H1 (cell line): ENCODE measurements at regions not wholly inside any gene's neighbourhood (a gene's known extent, or its start where the extent isn't known, plus 50 kb on each side); places are given as distances from the start of the nearest gene placed in this dataset.

Experiments
- CTCF ChIA-PET: fragments of 300-600 bp; sonication (Branson Sonifier 250); formaldehyde crosslinking; loops from one replicate; lab custom pipeline; 2021; ENCODE audit not compliant: partially characterized antibody; lab: Charles Lee
- POLR2A ChIA-PET: fragments of 300-600 bp; sonication (Branson Sonifier 250); formaldehyde crosslinking; loops from one replicate; lab custom pipeline; 2021; ENCODE audit warnings: inconsistent platforms; ENCODE audit not compliant: partially characterized antibody; lab: Charles Lee
- DNase-seq, 2 experiments: peaks; one replicate each; pipeline versions ENCODE4 v3.0.0 to v3.0.0-alpha.2; 2010 to 2022; ENCODE audit warnings: low spot score in 2 of 2, low read depth in 1 of 2, mixed read lengths in 1 of 2
- FAIRE-seq: peaks from 2 replicates; lab custom pipeline; 2011; peaks lifted over from hg19 to GRCh38; lab: Jason Lieb, UNC
- H2AFZ ChIP-seq: 2 replicates; pipeline ENCODE4 v1.8.1; 2012; ENCODE audit warnings: low read length, inconsistent platforms
- H2AK5ac ChIP-seq: 2 replicates; pipeline ENCODE4 v1.6.1; 2013; ENCODE audit warnings: low read depth, low read length
- H2BK120ac ChIP-seq: replicated peaks from 2 replicates; pipeline ENCODE3; 2013; ENCODE audit warnings: low read depth, low read length, inconsistent platforms
- H2BK12ac ChIP-seq: 2 replicates; pipeline ENCODE4 v1.6.1; 2013; ENCODE audit warnings: low read depth, low read length
- H2BK15ac ChIP-seq: 2 replicates; pipeline ENCODE4 v1.6.1; 2013; ENCODE audit warnings: low read length
- H2BK20ac ChIP-seq: 2 replicates; pipeline ENCODE4 v1.6.1; 2013; ENCODE audit warnings: low read length
- H2BK5ac ChIP-seq: 2 replicates; pipeline ENCODE4 v1.6.1; 2013; ENCODE audit warnings: low read depth, low read length
- H3K14ac ChIP-seq: 2 replicates; pipeline ENCODE4 v1.6.1; 2013; ENCODE audit warnings: inconsistent platforms; ENCODE audit not compliant: insufficient read length
- H3K18ac ChIP-seq: 2 replicates; pipeline ENCODE4 v1.6.1; 2013; ENCODE audit warnings: low read length; ENCODE audit errors: extremely low read depth
- H3K23ac ChIP-seq: 2 replicates; pipeline ENCODE4 v1.6.1; 2013; ENCODE audit warnings: inconsistent platforms; ENCODE audit not compliant: insufficient read length
- H3K23me2 ChIP-seq: 2 replicates; pipeline ENCODE4 v1.6.1; 2013; ENCODE audit warnings: low read depth, low read length
- H3K27ac ChIP-seq: 2 replicates; pipeline ENCODE4 v1.6.1; 2011; ENCODE audit warnings: low read depth, low read length, inconsistent platforms
- H3K27me3 ChIP-seq, 4 experiments: replicated peaks in 1 of 4; 1 replicate in 1 of 4; 2 replicates in 3 of 4; pipeline versions ENCODE4 v1.6.1 to v1.8.1; 2011 to 2013; ENCODE audit warnings: low read length in 3 of 4, mild to moderate bottlenecking in 3 of 4, inconsistent platforms in 2 of 4, mixed read lengths in 2 of 4, moderate library complexity in 1 of 4; ENCODE audit not compliant: control insufficient read depth in 3 of 4, insufficient read depth in 3 of 4; ENCODE audit errors: extremely low read depth in 1 of 4
- H3K36me3 ChIP-seq, 4 experiments: 2 replicates each; pipeline versions ENCODE4 v1.6.1 to v1.8.1; 2011 to 2013; ENCODE audit warnings: mild to moderate bottlenecking in 4 of 4, low read length in 3 of 4, moderate library complexity in 2 of 4, control low read depth in 1 of 4, inconsistent platforms in 1 of 4; ENCODE audit not compliant: insufficient read depth in 4 of 4, control insufficient read depth in 2 of 4
- H3K4ac ChIP-seq: replicated peaks from 2 replicates; pipeline ENCODE3; 2013; ENCODE audit warnings: low read length, low read depth, mixed read lengths, inconsistent platforms; ENCODE audit not compliant: insufficient read length
- H3K4me1 ChIP-seq, 4 experiments: replicated peaks in 1 of 4; 1 replicate in 1 of 4; 2 replicates in 3 of 4; pipeline versions ENCODE4 v1.6.1 to v1.8.1; 2011 to 2013; ENCODE audit warnings: low read length in 3 of 4, inconsistent platforms in 2 of 4, mixed read lengths in 1 of 4; ENCODE audit not compliant: insufficient read depth in 4 of 4, control insufficient read depth in 3 of 4
- H3K4me2 ChIP-seq, 2 experiments: 2 replicates each; pipeline versions ENCODE4 v1.6.1 to v1.8.1; 2011 to 2013; ENCODE audit warnings: low read depth in 2 of 2, low read length in 2 of 2, control low read depth in 1 of 2, inconsistent platforms in 1 of 2, mild to moderate bottlenecking in 1 of 2; ENCODE audit not compliant: insufficient read depth in 1 of 2
- H3K4me3 ChIP-seq, 4 experiments: fragments of 200-600, 300-600 bp in 1 of 4; sonication (generic), shearing (Covaris generic), sonication (Bioruptor Twin) in 1 of 4; 2 replicates each; pipeline versions ENCODE4 v1.5.1 to v1.8.1; 2011 to 2016; ENCODE audit warnings: low read length in 4 of 4, low read depth in 3 of 4, control low read depth in 2 of 4, inconsistent platforms in 2 of 4, mild to moderate bottlenecking in 2 of 4, mixed read lengths in 1 of 4, moderate library complexity in 1 of 4; ENCODE audit not compliant: insufficient read depth in 2 of 4; ENCODE audit errors: extremely low read depth in 1 of 4
- H3K56ac ChIP-seq: replicated peaks from 2 replicates; pipeline ENCODE3; 2013; ENCODE audit warnings: low read depth, mild to moderate bottlenecking, mixed read lengths, low read length, inconsistent platforms; ENCODE audit not compliant: insufficient read length
- H3K79me1 ChIP-seq: 2 replicates; pipeline ENCODE4 v1.6.1; 2013; ENCODE audit warnings: low read depth, low read length, control low read depth
- H3K79me2 ChIP-seq, 2 experiments: 2 replicates each; pipeline versions ENCODE4 v1.6.1 to v1.8.1; 2012 to 2013; ENCODE audit warnings: low read length in 2 of 2, mild to moderate bottlenecking in 2 of 2, inconsistent platforms in 1 of 2; ENCODE audit not compliant: insufficient read depth in 2 of 2, control insufficient read depth in 1 of 2
- H3K9ac ChIP-seq, 4 experiments: replicated peaks in 1 of 4; 1 replicate in 1 of 4; 2 replicates in 3 of 4; pipeline versions ENCODE4 v1.6.1 to v1.8.1; 2011 to 2013; ENCODE audit warnings: low read depth in 3 of 4, low read length in 3 of 4, control low read depth in 2 of 4, mild to moderate bottlenecking in 2 of 4, moderate library complexity in 2 of 4, inconsistent platforms in 1 of 4; ENCODE audit errors: extremely low read depth in 1 of 4
- H3K9me3 ChIP-seq, 2 experiments: 2 replicates each; pipeline versions ENCODE4 v1.6.1 to v1.8.1; 2012 to 2013; ENCODE audit warnings: mild to moderate bottlenecking in 2 of 2, moderate library complexity in 2 of 2, control low read depth in 1 of 2, inconsistent platforms in 1 of 2, low read depth in 1 of 2, low read length in 1 of 2, mixed read lengths in 1 of 2; ENCODE audit not compliant: insufficient read depth in 2 of 2
- H4K20me1 ChIP-seq, 2 experiments: replicated peaks in 1 of 2; 2 replicates each; pipeline versions ENCODE3 to v1.8.1; 2011 to 2013; ENCODE audit warnings: inconsistent platforms in 2 of 2, low read length in 2 of 2, mild to moderate bottlenecking in 1 of 2; ENCODE audit not compliant: insufficient read depth in 2 of 2, control insufficient read depth in 1 of 2
- H4K5ac ChIP-seq: 2 replicates; pipeline ENCODE4 v1.6.1; 2013; ENCODE audit warnings: low read length, low read depth, mixed read lengths, inconsistent platforms; ENCODE audit not compliant: insufficient read length
- H4K8ac ChIP-seq: 2 replicates; pipeline ENCODE4 v1.8.0; 2013; ENCODE audit warnings: mild to moderate bottlenecking, moderate library complexity, low read length, inconsistent platforms; ENCODE audit not compliant: insufficient read depth; ENCODE audit errors: extremely low read depth
- H4K91ac ChIP-seq: replicated peaks from 2 replicates; pipeline ENCODE3; 2013; ENCODE audit warnings: low read length, mixed read lengths, inconsistent platforms; ENCODE audit not compliant: insufficient read length
- CBX8 ChIP-seq: fragments of 300-800, 300-1000 bp; sonication (generic); IDR thresholded peaks from 2 replicates; pipeline ENCODE4 v1.7.1; 2016; ENCODE audit warnings: low read depth, low read length, borderline replicate concordance
- CTBP2 ChIP-seq: IDR thresholded peaks from 2 replicates; pipeline ENCODE4 v1.7.0; 2011; ENCODE audit warnings: borderline replicate concordance, mild to moderate bottlenecking, moderate library complexity, mixed read lengths, low read length; ENCODE audit not compliant: insufficient read depth, insufficient read length
- EGR1 ChIP-seq: IDR thresholded peaks from 2 replicates; pipeline ENCODE4 v1.6.1; 2011; ENCODE audit warnings: low read depth, low read length, borderline replicate concordance
- HDAC2 ChIP-seq, 2 experiments: fragments of 300-600 bp in 1 of 2; sonication (generic) in 1 of 2; IDR thresholded peaks; 2 replicates each; pipeline ENCODE4 v1.6.1; 2011 to 2012; ENCODE audit warnings: low read depth in 2 of 2, low read length in 2 of 2, mild to moderate bottlenecking in 2 of 2, moderate library complexity in 2 of 2, borderline replicate concordance in 1 of 2, inconsistent platforms in 1 of 2
- KDM1A ChIP-seq: fragments of 200-600, 300-600 bp; sonication (generic); IDR thresholded peaks from 2 replicates; pipeline ENCODE4 v1.7.1; 2016; ENCODE audit warnings: mild to moderate bottlenecking, low read length, borderline replicate concordance
- NRF1 ChIP-seq: IDR thresholded peaks from 2 replicates; pipeline ENCODE4 v1.6.1; 2011; ENCODE audit warnings: mild to moderate bottlenecking, low read depth, low read length, improper control_type of control experiment
- RAD21 ChIP-seq, 2 experiments: IDR thresholded peaks in 1 of 2; conservative IDR thresholded peaks in 1 of 2; 2 replicates each; pipeline ENCODE4 v1.6.1; 2011; ENCODE audit warnings: low read depth in 2 of 2, low read length in 2 of 2, improper control_type of control experiment in 1 of 2, inconsistent platforms in 1 of 2, mild to moderate bottlenecking in 1 of 2, moderate library complexity in 1 of 2
- WGBS, 2 experiments: shearing (Covaris generic) in 1 of 2; methylation state at CpG; one replicate each; pipeline versions ENCODE4 v1.1.6 to v1.1.7; 2013 to 2015; ENCODE audit warnings: low lambda C conversion rate in 2 of 2, mixed read lengths in 2 of 2, inconsistent platforms in 1 of 2, low coverage in 1 of 2, missing lambda C conversion rate in 1 of 2; ENCODE audit not compliant: insufficient replicate concordance in 2 of 2, insufficient coverage in 1 of 2, insufficient read length in 1 of 2; ENCODE audit errors: extremely low coverage in 1 of 2, missing lambda C conversion rate in 1 of 2; 5-methylcytosine and 5-hydroxymethylcytosine counted together

DNA sequence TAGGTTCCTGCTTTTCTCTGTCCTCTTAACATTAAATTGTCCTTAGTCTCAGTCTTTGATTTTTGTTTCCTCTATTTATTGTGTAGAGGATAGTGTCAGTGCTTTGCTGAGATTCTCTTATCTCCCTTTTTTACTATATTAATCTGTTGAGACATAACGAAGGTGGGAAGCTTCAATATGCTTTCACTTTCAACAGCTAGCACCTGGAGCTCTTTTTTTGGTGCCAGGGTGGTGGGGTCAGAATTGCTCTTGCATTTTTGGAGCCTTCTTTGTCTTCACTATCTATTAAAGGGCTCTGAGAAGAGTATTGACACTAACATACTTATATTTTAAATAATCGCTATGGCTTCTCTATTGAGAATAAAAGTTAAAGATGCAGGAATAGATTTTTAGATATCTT is 97.1 kb upstream of the EPHA7 start:
- TF ChIP-seq CTBP2: no peak
- TF ChIP-seq CBX8: no peak
- no peak for TF ChIP-seq EGR1
- no peak for TF ChIP-seq NRF1
- no peak for TF ChIP-seq HDAC2 (IDR thresholded peaks at IDR 0.05; ENCODE audit: borderline replicate concordance in 1 of 2, low read depth in 2 of 2, low read length in 2 of 2)
- TF ChIP-seq KDM1A: no peak
- no peak for TF ChIP-seq RAD21 (IDR thresholded peaks at IDR 0.05 in 1 of 2, conservative IDR thresholded peaks at IDR 0.05 in 1 of 2; ENCODE audit: low read depth in 2 of 2, low read length in 2 of 2)
- no peak overlapping the region for H4K5ac ChIP-seq
- H3K36me3 ChIP-seq: no peaks in the 10 kb centered on the region
- H2BK12ac ChIP-seq: no peak overlapping the region
- H2AFZ ChIP-seq: no peak overlapping the region
- H3K79me1 ChIP-seq: no peaks in the 10 kb centered on the region
- H3K4me1 ChIP-seq: no peaks in the 10 kb centered on the region
- H4K8ac ChIP-seq: no peak overlapping the region
- H4K91ac ChIP-seq: no peak overlapping the region
- H2AK5ac ChIP-seq: no peak overlapping the region
- H3K23me2 ChIP-seq: no peaks in the 10 kb centered on the region
- H3K9me3 ChIP-seq: no peaks in the 10 kb centered on the region
- ChIA-PET CTCF (no interaction called here), POLR2A (no interaction called here)
- no peak overlapping the region for H3K4ac ChIP-seq
- H3K27ac ChIP-seq: no peak overlapping the region
- H3K14ac ChIP-seq: no peak overlapping the region
- H2BK20ac ChIP-seq: no peak overlapping the region
- H3K79me2 ChIP-seq: no peaks in the 10 kb centered on the region
- 77% methylated on average over 2 of the region's 2 CpGs; no CpG with 5 or more reads in 1 of the 2 experiments for WGBS, 2 experiments
- no peak overlapping the region for H3K56ac ChIP-seq
- H2BK120ac ChIP-seq: no peak overlapping the region
- no peak overlapping the region for H2BK5ac ChIP-seq
- DNase-seq (no peak), FAIRE-seq (no peak)
- no peak overlapping the region for H3K9ac ChIP-seq
- no peak overlapping the region for H3K23ac ChIP-seq
- no peaks in the 10 kb centered on the region for H4K20me1 ChIP-seq
- no peak overlapping the region for H3K4me2 ChIP-seq
- H3K27me3 ChIP-seq: no peaks in the 10 kb centered on the region
- no peak overlapping the region for H3K4me3 ChIP-seq
- no peak overlapping the region for H2BK15ac ChIP-seq
- no peak overlapping the region for H3K18ac ChIP-seq
